GM10266 (cell line): ENCODE measurements at regions not wholly inside any gene's neighbourhood (a gene's known extent, or its start where the extent isn't known, plus 50 kb on each side); places are given as distances from the start of the nearest gene placed in this dataset.

Experiments used
- DNase-seq: peaks from one replicate; pipeline ENCODE4 v3.0.0; 2012; ENCODE audit errors: extremely low spot score
- TF ChIP-seq, protein P1 (sequence below): IDR thresholded peaks from 2 replicates; pipeline ENCODE4 v1.5.1; 2012; ENCODE audit warnings: mild to moderate bottlenecking, low read depth; ENCODE audit not compliant: control insufficient read depth, insufficient read depth; ENCODE audit errors: missing control alignments

DNA sequence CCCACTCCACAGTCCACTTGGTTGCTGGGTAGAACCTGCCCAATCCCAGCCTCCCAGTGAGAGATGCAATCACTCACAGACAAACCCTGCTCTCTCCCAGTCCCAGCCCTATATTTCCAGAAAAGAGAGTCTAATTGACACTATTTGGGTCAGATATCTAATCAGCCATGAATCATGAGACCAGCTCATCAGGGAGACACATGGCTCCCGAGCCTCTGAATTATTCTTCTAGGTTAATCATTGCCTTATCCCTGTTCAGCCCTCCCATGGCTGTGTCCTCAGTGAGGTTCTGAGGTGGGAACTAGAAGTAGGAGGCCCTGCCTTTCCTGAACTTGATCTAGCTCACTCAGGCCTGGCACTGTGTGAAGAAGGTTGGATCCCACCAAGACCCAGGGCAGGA, 49.9 kb upstream of the ZC3H12A start:
- DNase-seq, result no peak
- TF ChIP-seq, protein P1, sequence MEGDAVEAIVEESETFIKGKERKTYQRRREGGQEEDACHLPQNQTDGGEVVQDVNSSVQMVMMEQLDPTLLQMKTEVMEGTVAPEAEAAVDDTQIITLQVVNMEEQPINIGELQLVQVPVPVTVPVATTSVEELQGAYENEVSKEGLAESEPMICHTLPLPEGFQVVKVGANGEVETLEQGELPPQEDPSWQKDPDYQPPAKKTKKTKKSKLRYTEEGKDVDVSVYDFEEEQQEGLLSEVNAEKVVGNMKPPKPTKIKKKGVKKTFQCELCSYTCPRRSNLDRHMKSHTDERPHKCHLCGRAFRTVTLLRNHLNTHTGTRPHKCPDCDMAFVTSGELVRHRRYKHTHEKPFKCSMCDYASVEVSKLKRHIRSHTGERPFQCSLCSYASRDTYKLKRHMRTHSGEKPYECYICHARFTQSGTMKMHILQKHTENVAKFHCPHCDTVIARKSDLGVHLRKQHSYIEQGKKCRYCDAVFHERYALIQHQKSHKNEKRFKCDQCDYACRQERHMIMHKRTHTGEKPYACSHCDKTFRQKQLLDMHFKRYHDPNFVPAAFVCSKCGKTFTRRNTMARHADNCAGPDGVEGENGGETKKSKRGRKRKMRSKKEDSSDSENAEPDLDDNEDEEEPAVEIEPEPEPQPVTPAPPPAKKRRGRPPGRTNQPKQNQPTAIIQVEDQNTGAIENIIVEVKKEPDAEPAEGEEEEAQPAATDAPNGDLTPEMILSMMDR, result no peak
